ENCODE measurements at regions not wholly inside any gene's neighbourhood (a gene's known extent, or its start where the extent isn't known, plus 50 kb on each side); places are given as distances from the start of the nearest gene placed in this dataset.
A peak's percentile ranks its signal among the peaks of the same experiment; 100 is the strongest.

DNA sequence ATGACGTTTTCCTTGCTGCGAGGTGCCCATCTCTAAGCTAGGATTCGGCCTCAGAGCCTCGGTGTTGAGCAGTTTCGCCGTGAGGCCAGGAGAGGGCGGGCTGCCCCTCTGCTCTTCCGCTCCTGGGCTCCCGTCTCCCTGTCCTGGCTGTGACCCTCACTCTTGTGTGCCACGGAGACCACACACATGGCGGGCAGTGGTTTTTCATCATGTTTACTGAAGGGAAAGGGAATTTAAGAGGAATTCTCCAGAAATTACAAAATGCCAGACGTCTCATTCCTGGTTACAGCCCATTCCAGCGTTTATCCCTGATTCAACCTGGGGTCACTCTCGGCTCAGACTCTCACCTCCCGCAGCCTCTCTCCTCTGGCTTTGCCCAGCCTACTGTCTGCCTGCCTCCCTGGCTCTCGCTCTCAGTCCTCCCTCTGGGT is 96.8 kb upstream of the ELAC2 start:
- no peaks in the 10 kb centered on the region for H3K4me1 ChIP-seq (replicated peaks in 1 of 2)
- TF ChIP-seq, protein P1, sequence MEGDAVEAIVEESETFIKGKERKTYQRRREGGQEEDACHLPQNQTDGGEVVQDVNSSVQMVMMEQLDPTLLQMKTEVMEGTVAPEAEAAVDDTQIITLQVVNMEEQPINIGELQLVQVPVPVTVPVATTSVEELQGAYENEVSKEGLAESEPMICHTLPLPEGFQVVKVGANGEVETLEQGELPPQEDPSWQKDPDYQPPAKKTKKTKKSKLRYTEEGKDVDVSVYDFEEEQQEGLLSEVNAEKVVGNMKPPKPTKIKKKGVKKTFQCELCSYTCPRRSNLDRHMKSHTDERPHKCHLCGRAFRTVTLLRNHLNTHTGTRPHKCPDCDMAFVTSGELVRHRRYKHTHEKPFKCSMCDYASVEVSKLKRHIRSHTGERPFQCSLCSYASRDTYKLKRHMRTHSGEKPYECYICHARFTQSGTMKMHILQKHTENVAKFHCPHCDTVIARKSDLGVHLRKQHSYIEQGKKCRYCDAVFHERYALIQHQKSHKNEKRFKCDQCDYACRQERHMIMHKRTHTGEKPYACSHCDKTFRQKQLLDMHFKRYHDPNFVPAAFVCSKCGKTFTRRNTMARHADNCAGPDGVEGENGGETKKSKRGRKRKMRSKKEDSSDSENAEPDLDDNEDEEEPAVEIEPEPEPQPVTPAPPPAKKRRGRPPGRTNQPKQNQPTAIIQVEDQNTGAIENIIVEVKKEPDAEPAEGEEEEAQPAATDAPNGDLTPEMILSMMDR (IDR thresholded peaks at IDR 0.05), result peak; percentile 19 to 51 (median 36)
- no peak for TF ChIP-seq POLR2A (IDR thresholded peaks at IDR 0.05)
- no peak overlapping the region for H3K27ac ChIP-seq
- H3K27me3 ChIP-seq, result peaks cover 4% of the 10 kb centered on the region
- H3K9me3 ChIP-seq (replicated peaks in 1 of 3), result no peaks in the 10 kb centered on the region
- DNase-seq, result peak in 3 of 7 donors; percentile 7 to 23 (median 21)
- intact Hi-C loops (cut with DNase I), result no loop called here
- 8 to 13% (median 12%) methylated on average over 16 of the region's 16 CpGs for WGBS, 4 donors
- H3K36me3 ChIP-seq (replicated peaks in 1 of 2), result no peaks in the 10 kb centered on the region
- H3K4me3 ChIP-seq, result no peak overlapping the region

DNA sequence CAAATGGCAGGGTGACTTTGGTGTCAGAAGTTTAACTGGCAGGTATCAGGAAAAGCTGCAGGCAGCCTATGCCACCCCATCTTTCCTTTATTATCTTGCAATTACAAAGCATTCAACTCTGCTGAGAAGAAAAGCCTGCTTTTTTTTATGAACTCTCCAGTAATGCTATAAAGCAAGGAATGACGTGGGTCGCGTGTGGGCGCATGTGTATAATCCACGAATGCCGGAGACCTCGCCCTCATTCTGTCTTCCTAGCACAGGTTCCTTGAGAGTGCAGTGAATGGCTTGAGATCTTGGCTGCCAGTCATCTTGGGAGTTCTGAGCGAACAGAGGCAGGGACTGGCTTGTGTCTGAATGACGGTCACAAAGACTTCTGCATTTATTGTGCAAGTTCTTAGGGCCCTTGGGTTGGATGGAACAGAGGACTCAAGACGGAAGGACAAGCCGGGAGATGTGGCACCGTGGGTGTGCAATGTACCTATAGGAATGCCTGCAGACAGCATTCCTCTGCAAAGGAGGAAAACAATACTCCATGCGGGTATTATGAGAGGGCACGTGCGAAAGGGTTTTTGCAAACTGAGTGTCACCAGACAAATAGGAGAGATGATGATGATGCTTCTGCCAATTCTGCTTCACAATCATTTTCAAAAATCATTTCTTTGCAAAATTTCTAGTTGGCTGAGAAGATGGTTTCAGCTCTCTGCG is 96.1 kb upstream of the ELAC2 start:
- TF ChIP-seq, protein P1 (IDR thresholded peaks at IDR 0.05), result no peak
- no peak for TF ChIP-seq POLR2A (IDR thresholded peaks at IDR 0.05)
- intact Hi-C loops (cut with DNase I), result no loop called here
- Histone ChIP-seq H3K4me1 (replicated peaks in 1 of 2) (no peaks in the 10 kb centered on the region), H3K4me3 (no peak overlapping the region), H3K27ac (no peak overlapping the region), H3K36me3 (replicated peaks in 1 of 2) (no peaks in the 10 kb centered on the region), H3K9me3 (replicated peaks in 1 of 3) (no peaks in the 10 kb centered on the region), H3K27me3 (peaks cover 4% of the 10 kb centered on the region)
- WGBS, 4 donors, result 64 to 75% (median 71%) methylated on average over 16 of the region's 16 CpGs
- no peak for DNase-seq

DNA sequence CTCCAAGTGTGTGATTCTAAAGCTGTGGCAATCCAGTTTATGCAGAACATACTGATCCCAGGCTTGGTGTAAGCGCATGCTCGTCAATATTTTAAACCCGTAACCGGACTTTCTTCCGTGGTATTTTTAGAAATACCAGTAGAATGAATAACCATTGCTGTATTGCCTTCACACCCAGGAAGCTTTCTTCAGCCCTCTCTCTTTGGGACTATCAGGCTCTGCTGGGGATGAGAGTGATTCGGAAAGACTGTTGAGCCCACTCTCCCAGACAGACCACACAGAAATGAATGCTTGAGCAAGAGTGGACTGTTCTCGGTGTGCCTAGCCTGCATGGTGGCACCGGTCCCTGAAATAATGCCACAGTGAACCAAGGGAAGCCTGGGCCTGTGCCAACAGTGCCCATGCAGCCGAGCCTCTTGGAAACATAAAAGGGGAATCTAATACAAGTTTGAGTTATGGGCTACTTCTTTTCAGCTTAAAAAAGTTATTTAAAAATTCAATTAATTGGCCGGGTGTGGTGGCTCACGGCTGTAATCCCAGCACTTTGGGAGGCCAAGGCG is 89.9 kb upstream of the ELAC2 start:
- intact Hi-C loops (cut with DNase I), result no loop called here

DNA sequence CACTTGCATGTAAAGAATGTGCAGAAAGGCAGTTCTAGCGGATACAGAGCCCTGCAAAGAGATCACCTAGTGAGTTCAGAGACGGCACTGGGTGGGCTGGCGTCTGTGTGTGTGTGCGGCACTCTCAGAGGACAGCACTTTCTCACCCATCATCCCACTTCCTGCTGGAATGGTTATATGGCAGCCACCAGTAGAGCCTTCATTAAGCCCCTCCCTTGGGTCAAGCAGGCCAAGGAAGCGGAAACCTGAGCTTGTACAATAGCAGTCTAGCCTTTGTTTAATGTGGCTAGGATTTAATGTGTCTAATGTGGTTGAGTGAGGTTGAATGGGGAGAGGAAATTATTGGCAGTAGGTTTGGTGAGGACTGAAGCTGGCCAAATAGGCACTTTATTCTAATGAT is 88.3 kb upstream of the ELAC2 start:
- no peak overlapping the region for H3K4me3 ChIP-seq
- DNase-seq, result no peak
- H3K27ac ChIP-seq, result no peak overlapping the region
- H3K36me3 ChIP-seq (replicated peaks in 1 of 2), result no peaks in the 10 kb centered on the region
- TF ChIP-seq, protein P1 (IDR thresholded peaks at IDR 0.05), result no peak
- no peak for TF ChIP-seq POLR2A (IDR thresholded peaks at IDR 0.05)
- H3K27me3 ChIP-seq, result peaks cover 4% of the 10 kb centered on the region
- H3K9me3 ChIP-seq (replicated peaks in 1 of 3), result no peaks in the 10 kb centered on the region
- intact Hi-C loops (cut with DNase I), result no loop called here
- 69 to 81% (median 78%) methylated on average over 5 of the region's 5 CpGs for WGBS, 4 donors
- H3K4me1 ChIP-seq (replicated peaks in 1 of 2), result no peaks in the 10 kb centered on the region

More for the DNA sequence above, 89.9 kb upstream of the ELAC2 start:
- H3K9me3 ChIP-seq (replicated peaks in 1 of 3), result no peaks in the 10 kb centered on the region
- no peaks in the 10 kb centered on the region for H3K4me1 ChIP-seq (replicated peaks in 1 of 2)
- no peaks in the 10 kb centered on the region for H3K36me3 ChIP-seq (replicated peaks in 1 of 2)
- WGBS, 4 donors, result 86 to 91% (median 89%) methylated on average over 12 of the region's 12 CpGs
- H3K27me3 ChIP-seq, result peaks cover 4% of the 10 kb centered on the region
- H3K27ac ChIP-seq, result no peak overlapping the region
- no peak for DNase-seq
- TF ChIP-seq, protein P1 (IDR thresholded peaks at IDR 0.05), result no peak
- no peak for TF ChIP-seq POLR2A (IDR thresholded peaks at IDR 0.05)
- no peak overlapping the region for H3K4me3 ChIP-seq
